GM23338 (cell line): ENCODE measurements at regions not wholly inside any gene's neighbourhood (a gene's known extent, or its start where the extent isn't known, plus 50 kb on each side); places are given as distances from the start of the nearest gene placed in this dataset.

Experiments
- ATAC-seq: fragments of 200-7000 bp; cut with Tn5 transposase; 3 replicates; pipeline ENCODE4 v1.9.1; 2020
- DNase-seq: peaks from one replicate; pipeline ENCODE4 v3.0.0-alpha.2; 2015; ENCODE audit warnings: low spot score
- H2AFZ ChIP-seq: fragments of 200-600 bp; sonication (generic); 2 replicates; pipeline ENCODE4 v1.8.0; 2016; ENCODE audit warnings: antibody characterized with exemption, mild to moderate bottlenecking, moderate library complexity
- H3F3A ChIP-seq: fragments of 200-600 bp; sonication (generic); replicated peaks from 2 replicates; pipeline ENCODE4 v1.8.0; 2017; ENCODE audit warnings: antibody characterized with exemption, mixed run types, low read depth
- H3K27ac ChIP-seq: fragments of 200-600 bp; sonication (generic); 2 replicates; pipeline ENCODE4 v1.6.1; 2016; ENCODE audit warnings: low read depth
- H3K27me3 ChIP-seq: fragments of 200-600 bp; sonication (generic); 2 replicates; pipeline ENCODE4 v1.8.0; 2016; ENCODE audit warnings: mild to moderate bottlenecking, mixed run types, moderate library complexity; ENCODE audit not compliant: insufficient read depth
- H3K36me3 ChIP-seq: fragments of 200-600 bp; sonication (generic); 2 replicates; pipeline ENCODE4 v1.8.0; 2016; ENCODE audit warnings: mild to moderate bottlenecking; ENCODE audit not compliant: insufficient read depth
- H3K4me1 ChIP-seq: fragments of 200-600 bp; sonication (generic); 2 replicates; pipeline ENCODE4 v1.8.0; 2016; ENCODE audit warnings: mild to moderate bottlenecking, moderate library complexity; ENCODE audit not compliant: insufficient read depth
- H3K4me2 ChIP-seq: fragments of 200-600 bp; sonication (generic); 2 replicates; pipeline ENCODE4 v1.7.1; 2017; ENCODE audit warnings: mixed run types
- H3K4me3 ChIP-seq: fragments of 200-600 bp; sonication (generic); 2 replicates; pipeline ENCODE4 v1.6.1; 2016; ENCODE audit warnings: mixed run types
- H3K79me2 ChIP-seq: fragments of 200-600 bp; sonication (generic); replicated peaks from 2 replicates; pipeline ENCODE4 v1.8.0; 2017; ENCODE audit warnings: mild to moderate bottlenecking; ENCODE audit not compliant: insufficient read depth
- H3K9me2 ChIP-seq: fragments of 200-600 bp; sonication (generic); 2 replicates; pipeline ENCODE4 v1.8.0; 2017; ENCODE audit not compliant: insufficient read depth
- H4K20me1 ChIP-seq: fragments of 200-600 bp; sonication (generic); replicated peaks from 2 replicates; pipeline ENCODE4 v1.8.0; 2017; ENCODE audit warnings: mild to moderate bottlenecking; ENCODE audit not compliant: insufficient read depth
- H3K27ac Mint-ChIP-seq: 2 replicates; pipeline ENCODE4 v1.8.0; 2020; ENCODE audit warnings: inconsistent platforms, mild to moderate bottlenecking, moderate library complexity, mixed read lengths
- H3K27me3 Mint-ChIP-seq: 3 replicates; pipeline ENCODE4 v1.8.0; 2022; ENCODE audit warnings: low read depth, mild to moderate bottlenecking, moderate library complexity, mixed read lengths, inconsistent platforms; ENCODE audit not compliant: insufficient read depth, poor library complexity
- H3K36me3 Mint-ChIP-seq: 3 replicates; pipeline ENCODE4 v1.8.0; 2021; ENCODE audit warnings: low read depth, mild to moderate bottlenecking, inconsistent platforms, moderate library complexity, mixed read lengths
- H3K4me1 Mint-ChIP-seq: 3 replicates; pipeline ENCODE4 v1.8.0; 2020; ENCODE audit warnings: mild to moderate bottlenecking, inconsistent platforms, mixed read lengths
- H3K4me3 Mint-ChIP-seq: 3 replicates; pipeline ENCODE4 v1.8.0; 2021; ENCODE audit warnings: moderate library complexity, mild to moderate bottlenecking, inconsistent platforms, mixed read lengths
- H3K9me3 Mint-ChIP-seq: 3 replicates; pipeline ENCODE4 v1.8.0; 2020; ENCODE audit warnings: moderate library complexity, mild to moderate bottlenecking, inconsistent platforms, mixed read lengths
- CREB1 ChIP-seq: fragments of 250-450 bp; sonication (Bioruptor Pico); IDR thresholded peaks from 2 replicates; pipeline ENCODE4 v1.5.0; 2020; ENCODE audit warnings: low read depth, mild to moderate bottlenecking, moderate library complexity
- ETS1 ChIP-seq: IDR thresholded peaks from 2 replicates; pipeline ENCODE4 v1.6.1; 2016; ENCODE audit warnings: antibody characterized with exemption
- EZH2 ChIP-seq: fragments of 200-600 bp; sonication (generic); IDR thresholded peaks from one replicate; pipeline ENCODE4 v1.8.0; 2017; ENCODE audit warnings: antibody characterized with exemption, mild to moderate bottlenecking, low read depth; ENCODE audit not compliant: unreplicated experiment
- EZH2phosphoT487 ChIP-seq: fragments of 200-600 bp; sonication (generic); IDR thresholded peaks from one replicate; pipeline ENCODE4 v1.8.1; 2018; ENCODE audit warnings: antibody characterized with exemption; ENCODE audit not compliant: unreplicated experiment
- POLR2AphosphoS5 ChIP-seq: IDR thresholded peaks from 2 replicates; pipeline ENCODE4 v1.6.1; 2016; ENCODE audit warnings: antibody characterized with exemption, low read depth
- STAT1 ChIP-seq: IDR thresholded peaks from one replicate; pipeline ENCODE4 v1.6.1; 2016; ENCODE audit warnings: antibody characterized with exemption; ENCODE audit not compliant: unreplicated experiment
- ZNF114 ChIP-seq: fragments of 250-450 bp; sonication (Bioruptor Pico); IDR thresholded peaks from 2 replicates; pipeline ENCODE4 v1.5.0; 2020; ENCODE audit warnings: mild to moderate bottlenecking, moderate library complexity
- ZNF331 ChIP-seq: fragments of 250-450 bp; sonication (Bioruptor Pico); IDR thresholded peaks from 2 replicates; pipeline ENCODE4 v1.5.0; 2020; ENCODE audit warnings: low read depth, mild to moderate bottlenecking, moderate library complexity
- TF ChIP-seq, protein P1 (sequence below), 2 experiments: fragments of 200-600 bp in 1 of 2; sonication (generic) in 1 of 2; conservative IDR thresholded peaks; 2 replicates each; pipeline versions ENCODE4 v1.5.1 to v1.6.1; 2016 to 2017; ENCODE audit warnings: antibody characterized with exemption in 2 of 2, low read depth in 2 of 2, mild to moderate bottlenecking in 2 of 2, moderate library complexity in 1 of 2
- TF ChIP-seq, protein P2 (sequence below): fragments of 250-450 bp; sonication (Bioruptor Pico); IDR thresholded peaks from 2 replicates; pipeline ENCODE4 v1.5.0; 2020; ENCODE audit warnings: mild to moderate bottlenecking, moderate library complexity

- Histone ChIP-seq H4K20me1 (no peaks in the 10 kb centered on the region), H3F3A (no peaks in the 10 kb centered on the region), H3K9me2 (0 out of 2 replicates have a peak, but pooled peaks cover 13% of the 10 kb centered on the region), H3K27me3 (no peaks in the 10 kb centered on the region), H3K36me3 (no peaks in the 10 kb centered on the region), H3K4me1 (no peaks in the 10 kb centered on the region), H2AFZ (no peak overlapping the region), H3K4me3 (no peak overlapping the region), H3K79me2 (no peaks in the 10 kb centered on the region), H3K4me2 (no peak overlapping the region), H3K27ac (no peak overlapping the region)
- TF ChIP-seq ETS1 (no peak), EZH2 (no peak), EZH2phosphoT487 (no peak), CREB1 (CRISPR knock-in tag) (no peak), STAT1 (no peak), ZNF331 (CRISPR knock-in tag) (no peak), POLR2AphosphoS5 (no peak), ZNF114 (CRISPR knock-in tag) (no peak)
- TF ChIP-seq, protein P1, sequence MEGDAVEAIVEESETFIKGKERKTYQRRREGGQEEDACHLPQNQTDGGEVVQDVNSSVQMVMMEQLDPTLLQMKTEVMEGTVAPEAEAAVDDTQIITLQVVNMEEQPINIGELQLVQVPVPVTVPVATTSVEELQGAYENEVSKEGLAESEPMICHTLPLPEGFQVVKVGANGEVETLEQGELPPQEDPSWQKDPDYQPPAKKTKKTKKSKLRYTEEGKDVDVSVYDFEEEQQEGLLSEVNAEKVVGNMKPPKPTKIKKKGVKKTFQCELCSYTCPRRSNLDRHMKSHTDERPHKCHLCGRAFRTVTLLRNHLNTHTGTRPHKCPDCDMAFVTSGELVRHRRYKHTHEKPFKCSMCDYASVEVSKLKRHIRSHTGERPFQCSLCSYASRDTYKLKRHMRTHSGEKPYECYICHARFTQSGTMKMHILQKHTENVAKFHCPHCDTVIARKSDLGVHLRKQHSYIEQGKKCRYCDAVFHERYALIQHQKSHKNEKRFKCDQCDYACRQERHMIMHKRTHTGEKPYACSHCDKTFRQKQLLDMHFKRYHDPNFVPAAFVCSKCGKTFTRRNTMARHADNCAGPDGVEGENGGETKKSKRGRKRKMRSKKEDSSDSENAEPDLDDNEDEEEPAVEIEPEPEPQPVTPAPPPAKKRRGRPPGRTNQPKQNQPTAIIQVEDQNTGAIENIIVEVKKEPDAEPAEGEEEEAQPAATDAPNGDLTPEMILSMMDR (conservative IDR thresholded peaks at IDR 0.05; ENCODE audit: low read depth in 2 of 2), result no peak
- TF ChIP-seq, protein P2, sequence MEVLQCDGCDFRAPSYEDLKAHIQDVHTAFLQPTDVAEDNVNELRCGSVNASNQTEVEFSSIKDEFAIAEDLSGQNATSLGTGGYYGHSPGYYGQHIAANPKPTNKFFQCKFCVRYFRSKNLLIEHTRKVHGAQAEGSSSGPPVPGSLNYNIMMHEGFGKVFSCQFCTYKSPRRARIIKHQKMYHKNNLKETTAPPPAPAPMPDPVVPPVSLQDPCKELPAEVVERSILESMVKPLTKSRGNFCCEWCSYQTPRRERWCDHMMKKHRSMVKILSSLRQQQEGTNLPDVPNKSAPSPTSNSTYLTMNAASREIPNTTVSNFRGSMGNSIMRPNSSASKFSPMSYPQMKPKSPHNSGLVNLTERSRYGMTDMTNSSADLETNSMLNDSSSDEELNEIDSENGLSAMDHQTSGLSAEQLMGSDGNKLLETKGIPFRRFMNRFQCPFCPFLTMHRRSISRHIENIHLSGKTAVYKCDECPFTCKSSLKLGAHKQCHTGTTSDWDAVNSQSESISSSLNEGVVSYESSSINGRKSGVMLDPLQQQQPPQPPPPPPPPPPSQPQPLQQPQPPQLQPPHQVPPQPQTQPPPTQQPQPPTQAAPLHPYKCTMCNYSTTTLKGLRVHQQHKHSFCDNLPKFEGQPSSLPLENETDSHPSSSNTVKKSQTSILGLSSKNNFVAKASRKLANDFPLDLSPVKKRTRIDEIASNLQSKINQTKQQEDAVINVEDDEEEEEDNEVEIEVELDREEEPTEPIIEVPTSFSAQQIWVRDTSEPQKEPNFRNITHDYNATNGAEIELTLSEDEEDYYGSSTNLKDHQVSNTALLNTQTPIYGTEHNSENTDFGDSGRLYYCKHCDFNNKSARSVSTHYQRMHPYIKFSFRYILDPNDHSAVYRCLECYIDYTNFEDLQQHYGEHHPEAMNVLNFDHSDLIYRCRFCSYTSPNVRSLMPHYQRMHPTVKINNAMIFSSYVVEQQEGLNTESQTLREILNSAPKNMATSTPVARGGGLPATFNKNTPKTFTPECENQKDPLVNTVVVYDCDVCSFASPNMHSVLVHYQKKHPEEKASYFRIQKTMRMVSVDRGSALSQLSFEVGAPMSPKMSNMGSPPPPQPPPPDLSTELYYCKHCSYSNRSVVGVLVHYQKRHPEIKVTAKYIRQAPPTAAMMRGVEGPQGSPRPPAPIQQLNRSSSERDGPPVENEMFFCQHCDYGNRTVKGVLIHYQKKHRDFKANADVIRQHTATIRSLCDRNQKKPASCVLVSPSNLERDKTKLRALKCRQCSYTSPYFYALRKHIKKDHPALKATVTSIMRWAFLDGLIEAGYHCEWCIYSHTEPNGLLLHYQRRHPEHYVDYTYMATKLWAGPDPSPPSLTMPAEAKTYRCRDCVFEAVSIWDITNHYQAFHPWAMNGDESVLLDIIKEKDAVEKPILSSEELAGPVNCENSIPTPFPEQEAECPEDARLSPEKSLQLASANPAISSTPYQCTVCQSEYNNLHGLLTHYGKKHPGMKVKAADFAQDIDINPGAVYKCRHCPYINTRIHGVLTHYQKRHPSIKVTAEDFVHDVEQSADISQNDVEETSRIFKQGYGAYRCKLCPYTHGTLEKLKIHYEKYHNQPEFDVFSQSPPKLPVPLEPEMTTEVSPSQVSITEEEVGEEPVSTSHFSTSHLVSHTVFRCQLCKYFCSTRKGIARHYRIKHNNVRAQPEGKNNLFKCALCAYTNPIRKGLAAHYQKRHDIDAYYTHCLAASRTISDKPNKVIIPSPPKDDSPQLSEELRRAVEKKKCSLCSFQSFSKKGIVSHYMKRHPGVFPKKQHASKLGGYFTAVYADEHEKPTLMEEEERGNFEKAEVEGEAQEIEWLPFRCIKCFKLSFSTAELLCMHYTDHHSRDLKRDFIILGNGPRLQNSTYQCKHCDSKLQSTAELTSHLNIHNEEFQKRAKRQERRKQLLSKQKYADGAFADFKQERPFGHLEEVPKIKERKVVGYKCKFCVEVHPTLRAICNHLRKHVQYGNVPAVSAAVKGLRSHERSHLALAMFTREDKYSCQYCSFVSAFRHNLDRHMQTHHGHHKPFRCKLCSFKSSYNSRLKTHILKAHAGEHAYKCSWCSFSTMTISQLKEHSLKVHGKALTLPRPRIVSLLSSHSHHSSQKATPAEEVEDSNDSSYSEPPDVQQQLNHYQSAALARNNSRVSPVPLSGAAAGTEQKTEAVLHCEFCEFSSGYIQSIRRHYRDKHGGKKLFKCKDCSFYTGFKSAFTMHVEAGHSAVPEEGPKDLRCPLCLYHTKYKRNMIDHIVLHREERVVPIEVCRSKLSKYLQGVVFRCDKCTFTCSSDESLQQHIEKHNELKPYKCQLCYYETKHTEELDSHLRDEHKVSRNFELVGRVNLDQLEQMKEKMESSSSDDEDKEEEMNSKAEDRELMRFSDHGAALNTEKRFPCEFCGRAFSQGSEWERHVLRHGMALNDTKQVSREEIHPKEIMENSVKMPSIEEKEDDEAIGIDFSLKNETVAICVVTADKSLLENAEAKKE (CRISPR knock-in tag), result no peak
- H3K9me3 Mint-ChIP-seq, result no peaks in the 10 kb centered on the region
- no peak for DNase-seq
- no peak for ATAC-seq
- H3K27ac Mint-ChIP-seq, result no peak overlapping the region
- no peaks in the 10 kb centered on the region for H3K36me3 Mint-ChIP-seq
- no peak overlapping the region for H3K4me3 Mint-ChIP-seq
- no peaks in the 10 kb centered on the region for H3K27me3 Mint-ChIP-seq
- no peaks in the 10 kb centered on the region for H3K4me1 Mint-ChIP-seq
Observed at GRCh38 chr11:95541715-95542114, 247.9 kb downstream of the FAM76B start.
